GM12878 (cell line): ENCODE measurements at regions not wholly inside any gene's neighbourhood (a gene's known extent, or its start where the extent isn't known, plus 50 kb on each side); places are given as distances from the start of the nearest gene placed in this dataset.

Experiments
- ATAC-seq: fragments of 200-7000 bp; cut with Tn5 transposase; 3 replicates; pipeline ENCODE4 v1.9.1; 2020; ENCODE audit warnings: mild to moderate bottlenecking, moderate library complexity
- BruUV-seq: library from RNA; stranded (reverse); fragments of 400-500 nt; replicated peaks from 2 replicates; lab custom pipeline; 2021; lab: Mats Ljungman, UMichigan
- CTCF ChIA-PET: fragments of 300-600 bp; sonication (Branson Sonifier 250); formaldehyde crosslinking; extraction: SDS; loops from one replicate; lab custom pipeline; 2021; ENCODE audit warnings: inconsistent platforms; lab: Yijun Ruan, JAX
- POLR2A ChIA-PET: fragments of 350-600 bp; formaldehyde crosslinking; extraction: SDS; loops from one replicate; lab custom pipeline; 2021; ENCODE audit warnings: inconsistent platforms; lab: Charles Lee
- RAD21 ChIA-PET: fragments of 300-600 bp; sonication (Branson Sonifier 250); formaldehyde crosslinking; loops from one replicate; lab custom pipeline; 2023; ENCODE audit warnings: antibody characterized with exemption; ENCODE audit not compliant: unreplicated experiment; lab: Charles Lee
- SMC1A ChIA-PET: fragments of 300-600 bp; sonication (Branson Sonifier 250); formaldehyde crosslinking; loops from one replicate; lab custom pipeline; 2023; ENCODE audit not compliant: unreplicated experiment, uncharacterized antibody; lab: Charles Lee
- DNase-seq: peaks from one replicate; pipeline ENCODE4 v3.0.0-alpha.2; 2011; ENCODE audit warnings: low read depth, low spot score
- FAIRE-seq: peaks from 3 replicates; lab custom pipeline; 2011; peaks lifted over from hg19 to GRCh38; lab: Jason Lieb, UNC
- H2AFZ ChIP-seq: 2 replicates; pipeline ENCODE4 v1.6.0; 2011; ENCODE audit warnings: low read depth, low read length, control low read depth; ENCODE audit not compliant: control insufficient read depth
- H3K27ac ChIP-seq: 2 replicates; pipeline ENCODE4 v1.5.1; 2011; ENCODE audit warnings: control low read depth; ENCODE audit not compliant: control insufficient read depth, insufficient read depth
- H3K27me3 ChIP-seq, 2 experiments: replicated peaks in 1 of 2; 2 replicates each; pipeline versions ENCODE4 v1.6.0 to v1.6.1; 2011; ENCODE audit warnings: low read length in 1 of 2; ENCODE audit not compliant: control insufficient read depth in 2 of 2, insufficient read depth in 2 of 2
- H3K36me3 ChIP-seq, 2 experiments: 2 replicates each; pipeline ENCODE4 v1.5.1; 2011; ENCODE audit warnings: low read length in 1 of 2; ENCODE audit not compliant: control insufficient read depth in 2 of 2, insufficient read depth in 2 of 2
- H3K4me1 ChIP-seq: 2 replicates; pipeline ENCODE4 v1.6.1; 2011; ENCODE audit warnings: mild to moderate bottlenecking, low read length, moderate library complexity, mixed read lengths; ENCODE audit not compliant: control insufficient read depth, insufficient read depth
- H3K4me2 ChIP-seq: 2 replicates; pipeline ENCODE4 v1.6.0; 2011; ENCODE audit warnings: control low read depth; ENCODE audit not compliant: control insufficient read depth, insufficient read depth
- H3K4me3 ChIP-seq: fragments of 200-600 bp; sonication (generic); 2 replicates; pipeline ENCODE4 v1.5.1; 2016
- H3K79me2 ChIP-seq: 2 replicates; pipeline ENCODE4 v1.6.0; 2011; ENCODE audit warnings: low read length; ENCODE audit not compliant: control insufficient read depth, insufficient read depth
- H3K9ac ChIP-seq: 2 replicates; pipeline ENCODE4 v1.8.0; 2011; ENCODE audit warnings: low read length, control low read depth, mixed read lengths; ENCODE audit not compliant: control insufficient read depth, insufficient read depth
- H3K9me3 ChIP-seq: replicated peaks from 3 replicates; pipeline ENCODE4 v1.5.1; 2011; ENCODE audit warnings: mild to moderate bottlenecking, low read length; ENCODE audit not compliant: control insufficient read depth, insufficient read depth
- H4K20me1 ChIP-seq: 2 replicates; pipeline ENCODE4 v1.6.0; 2011; ENCODE audit not compliant: control insufficient read depth, insufficient read depth
- ATF3 ChIP-seq: IDR thresholded peaks from 2 replicates; pipeline ENCODE4 v1.6.1; 2011; ENCODE audit warnings: low read depth, mild to moderate bottlenecking, low read length, moderate library complexity, borderline replicate concordance; ENCODE audit errors: extremely low read depth
- ATF7 ChIP-seq: fragments of 450-650 bp; IDR thresholded peaks from 2 replicates; pipeline ENCODE4 v1.6.1; 2016; ENCODE audit warnings: low read depth, mild to moderate bottlenecking
- DPF2 ChIP-seq: fragments of 450-650 bp; IDR thresholded peaks from 2 replicates; pipeline ENCODE4 v1.6.1; 2017; ENCODE audit warnings: mild to moderate bottlenecking
- E2F4 ChIP-seq: IDR thresholded peaks from 2 replicates; pipeline ENCODE4 v1.6.1; 2012; ENCODE audit warnings: low read depth, low read length, improper control_type of control experiment
- IKZF1 ChIP-seq: fragments of 450-650 bp; conservative IDR thresholded peaks from 2 replicates; pipeline ENCODE4 v1.6.1; 2017; ENCODE audit warnings: antibody characterized with exemption, mild to moderate bottlenecking
- IRF3 ChIP-seq: fragments of 450-650 bp; IDR thresholded peaks from 2 replicates; pipeline ENCODE4 v1.6.1; 2014; ENCODE audit warnings: mild to moderate bottlenecking
- IRF5 ChIP-seq: fragments of 450-650 bp; IDR thresholded peaks from 2 replicates; pipeline ENCODE4 v1.6.1; 2017; ENCODE audit warnings: borderline replicate concordance
- NKRF ChIP-seq: fragments of 450-650 bp; conservative IDR thresholded peaks from 2 replicates; pipeline ENCODE4 v1.6.1; 2017; ENCODE audit warnings: mild to moderate bottlenecking, moderate library complexity
- PBX3 ChIP-seq: IDR thresholded peaks from 2 replicates; pipeline ENCODE4 v1.6.1; 2011; ENCODE audit warnings: mild to moderate bottlenecking, low read depth, low read length, moderate library complexity; ENCODE audit not compliant: insufficient replicate concordance
- POLR2AphosphoS2 ChIP-seq: IDR thresholded peaks from 2 replicates; pipeline ENCODE4 v1.6.1; 2011; ENCODE audit warnings: low read depth, mild to moderate bottlenecking, low read length, improper control_type of control experiment, moderate library complexity
- RAD51 ChIP-seq: fragments of 450-650 bp; IDR thresholded peaks from 2 replicates; pipeline ENCODE4 v1.6.1; 2016; ENCODE audit warnings: moderate library complexity, mild to moderate bottlenecking, inconsistent platforms
- SMAD5 ChIP-seq: IDR thresholded peaks from 2 replicates; pipeline ENCODE4 v1.6.1; 2016; ENCODE audit warnings: antibody characterized with exemption, low read depth
- ZBTB11 ChIP-seq: fragments of 450-650 bp; formaldehyde crosslinking; IDR thresholded peaks from 2 replicates; pipeline ENCODE4 v1.5.0; 2022; ENCODE audit warnings: mild to moderate bottlenecking, missing genetic modification characterization
- WGBS: methylation state at CpG from one replicate; pipeline ENCODE4 v1.1.6; 2016; ENCODE audit warnings: low lambda C conversion rate; ENCODE audit not compliant: insufficient replicate concordance, insufficient coverage; ENCODE audit errors: missing lambda C conversion rate; 5-methylcytosine and 5-hydroxymethylcytosine counted together
- in situ Hi-C: fragments of 300-500 bp; cut with MboI; formaldehyde crosslinking; loops from 9 replicates; pipeline ENCODE4 v1.14.3; 2018; ENCODE audit warnings: mixed read lengths
- intact Hi-C: fragments of 100-400 bp; cut with micrococcal nuclease; formaldehyde crosslinking; loops from one replicate; pipeline ENCODE4 v1.14.2; 2022; ENCODE audit not compliant: unreplicated experiment

GRCh38 chr2:103960129-103960513, 893.8 kb upstream of the POU3F3 start:
- CTCF ChIA-PET, result interaction anchor here (1.1 to 2.2 kb wide), 3 partner anchors 20 to 889 kb away, joined by 3 to 11 read pairs (median 4); no protein-coding TSS in a partner anchor
- Histone ChIP-seq H2AFZ (no peak overlapping the region), H3K36me3 (no peaks in the 10 kb centered on the region), H3K9ac (no peak overlapping the region), H3K4me3 (no peak overlapping the region), H3K4me2 (no peak overlapping the region), H3K79me2 (no peaks in the 10 kb centered on the region), H3K27ac (no peak overlapping the region), H3K27me3 (no peaks in the 10 kb centered on the region), H3K4me1 (no peaks in the 10 kb centered on the region), H4K20me1 (no peaks in the 10 kb centered on the region)
- ATAC-seq, result no peak
- in situ Hi-C loops (no loop called here), intact Hi-C loops (no loop called here)
- RAD21 ChIA-PET, result no interaction called here
- FAIRE-seq, result no peak
- POLR2A ChIA-PET, result no interaction called here
- SMC1A ChIA-PET, result no interaction called here
- 0% methylated on average over 1 of the region's 1 CpG for WGBS
- no peak for DNase-seq
- no TSS peak for BruUV-seq
- TF ChIP-seq IRF3 (no peak), ATF7 (no peak), ZBTB11 (CRISPR knock-in tag) (no peak), IRF5 (no peak), SMAD5 (no peak), E2F4 (no peak), IKZF1 (no peak), ATF3 (no peak), NKRF (no peak), PBX3 (no peak), RAD51 (no peak), DPF2 (no peak), POLR2AphosphoS2 (no peak)
- TF ChIP-seq, all 136 proteins: peak for 0
- H3K9me3 ChIP-seq, result no peaks in the 10 kb centered on the region
